ENCODE measurements at regions not wholly inside any gene's neighbourhood (a gene's known extent, or its start where the extent isn't known, plus 50 kb on each side); places are given as distances from the start of the nearest gene placed in this dataset.

DNA sequence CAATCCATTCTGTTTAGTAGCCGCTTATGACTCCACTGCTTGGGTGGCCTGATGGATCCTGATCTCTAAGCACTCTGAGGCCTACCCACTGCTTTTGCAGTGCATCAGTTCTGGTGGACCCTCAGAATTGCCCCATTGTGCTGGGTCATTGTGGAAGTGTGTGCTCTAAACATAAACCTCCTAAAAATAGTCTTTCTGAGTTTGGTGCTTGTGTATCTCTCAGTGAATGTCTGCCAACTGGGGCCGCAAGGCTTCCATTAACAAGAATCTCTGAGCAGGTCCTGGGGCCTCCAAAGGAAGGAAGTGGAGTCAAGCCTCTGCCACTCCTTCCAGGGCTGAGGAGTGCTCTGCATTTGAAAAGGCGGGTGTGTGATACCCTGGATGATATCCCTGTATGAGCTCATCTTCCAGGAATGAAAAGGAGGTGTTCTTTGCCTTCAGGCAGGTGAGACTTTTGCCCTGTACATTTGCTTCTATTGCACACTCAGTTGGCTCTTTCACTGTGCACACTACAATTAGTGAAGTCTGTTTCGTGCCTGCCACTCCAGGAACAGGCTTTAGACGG, 80.0 kb upstream of the CACNA2D3 start:
- Mint-ChIP-seq H3K4me3 (no peak overlapping the region), H3K9me3 (no peaks in the 10 kb centered on the region), H3K36me3 (ENCODE audit: insufficient read depth) (no peaks in the 10 kb centered on the region), H3K27ac (no peak overlapping the region), H3K27me3 (peaks cover 18 to 25% of the 10 kb centered on the region in 2 donors), H3K4me1 (ENCODE audit: low read depth in 2 of 2) (no peaks in the 10 kb centered on the region)
- ATAC-seq (replicated peaks): no peak
- no peak for DNase-seq

GRCh38 chr3:54040476-54040875, 81.9 kb upstream of the CACNA2D3 start:
- DNase-seq (no peak), ATAC-seq (replicated peaks) (no peak)
- no peaks in the 10 kb centered on the region for H3K4me1 Mint-ChIP-seq (ENCODE audit: low read depth in 2 of 2)
- H3K27me3 Mint-ChIP-seq: peaks cover 14 to 20% of the 10 kb centered on the region in 2 donors
- no peak overlapping the region for H3K27ac Mint-ChIP-seq
- H3K36me3 Mint-ChIP-seq (ENCODE audit: insufficient read depth): no peaks in the 10 kb centered on the region
- no peak overlapping the region for H3K4me3 Mint-ChIP-seq
- H3K9me3 Mint-ChIP-seq: no peaks in the 10 kb centered on the region

DNA sequence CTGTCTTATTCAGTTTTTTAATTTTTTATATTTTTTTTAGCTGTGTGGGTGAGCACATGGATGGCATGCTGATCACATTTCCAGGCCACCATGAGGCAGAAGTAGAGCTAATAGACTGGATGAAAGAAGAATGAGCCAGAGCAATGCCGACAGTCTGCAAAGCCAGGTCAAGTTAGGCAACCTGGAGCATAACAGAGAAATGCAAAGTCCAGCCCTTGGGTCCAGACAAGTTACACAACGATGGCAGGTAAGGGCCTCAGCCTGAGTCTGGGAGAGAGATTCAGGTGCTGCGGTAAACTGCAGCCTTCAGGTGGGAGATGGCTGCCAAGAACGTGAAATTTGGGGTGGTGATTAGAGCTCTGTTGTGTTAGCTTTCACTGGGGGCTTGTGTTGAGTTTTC, 84.0 kb upstream of the CACNA2D3 start:
- Mint-ChIP-seq H3K27me3 (peaks cover 14 to 15% of the 10 kb centered on the region in 2 donors), H3K36me3 (ENCODE audit: insufficient read depth) (no peaks in the 10 kb centered on the region), H3K4me1 (ENCODE audit: low read depth in 2 of 2) (no peaks in the 10 kb centered on the region), H3K9me3 (no peaks in the 10 kb centered on the region), H3K27ac (no peak overlapping the region), H3K4me3 (no peak overlapping the region)
- DNase-seq (no peak), ATAC-seq (replicated peaks) (no peak)

- no peak for DNase-seq
- Mint-ChIP-seq H3K36me3 (ENCODE audit: insufficient read depth) (no peaks in the 10 kb centered on the region), H3K4me1 (ENCODE audit: low read depth in 2 of 2) (no peaks in the 10 kb centered on the region), H3K27me3 (peaks cover 10 to 20% of the 10 kb centered on the region in 2 donors), H3K27ac (no peak overlapping the region), H3K9me3 (no peaks in the 10 kb centered on the region), H3K4me3 (no peak overlapping the region)
- ATAC-seq (replicated peaks): no peak
Observed at GRCh38 chr3:54036543-54036942, 85.8 kb upstream of the CACNA2D3 start.

- H3K36me3 Mint-ChIP-seq (ENCODE audit: insufficient read depth): no peaks in the 10 kb centered on the region
- H3K4me1 Mint-ChIP-seq (ENCODE audit: low read depth in 2 of 2): no peaks in the 10 kb centered on the region
- no peak overlapping the region for H3K4me3 Mint-ChIP-seq
- no peak overlapping the region for H3K27ac Mint-ChIP-seq
- peaks cover 10 to 22% of the 10 kb centered on the region in 2 donors for H3K27me3 Mint-ChIP-seq
- ATAC-seq (replicated peaks): no peak
- H3K9me3 Mint-ChIP-seq: no peaks in the 10 kb centered on the region
- DNase-seq: no peak
Observed at GRCh38 chr3:54034971-54035370, 87.4 kb upstream of the CACNA2D3 start.

DNA sequence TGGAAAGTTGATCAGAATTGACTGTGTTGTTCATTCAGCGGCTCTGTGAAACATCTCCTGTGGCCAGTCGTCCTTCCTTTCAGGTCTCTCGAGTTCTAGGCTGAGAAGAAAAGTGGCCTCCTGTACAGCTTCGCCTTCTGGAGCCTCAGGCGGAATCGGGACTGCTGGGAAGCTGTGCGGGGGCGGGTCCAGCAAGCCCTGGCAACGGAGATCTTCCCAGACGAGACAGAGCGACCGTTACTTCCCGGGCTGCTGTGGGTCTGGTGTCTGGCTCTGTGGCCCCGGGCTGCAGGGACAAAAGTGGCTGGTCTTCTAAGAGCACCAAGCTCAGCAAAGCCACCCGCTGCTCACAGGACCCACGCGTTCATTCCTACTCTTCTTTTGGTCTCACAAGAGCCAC, 88.6 kb upstream of the CACNA2D3 start:
- Mint-ChIP-seq H3K36me3 (ENCODE audit: insufficient read depth) (no peaks in the 10 kb centered on the region), H3K27me3 (peaks cover 10 to 22% of the 10 kb centered on the region in 2 donors), H3K4me1 (ENCODE audit: low read depth in 2 of 2) (no peaks in the 10 kb centered on the region), H3K27ac (no peak overlapping the region), H3K9me3 (no peaks in the 10 kb centered on the region), H3K4me3 (no peak overlapping the region)
- DNase-seq (no peak), ATAC-seq (replicated peaks) (no peak)

- ATAC-seq (replicated peaks) (no peak), DNase-seq (no peak)
- Mint-ChIP-seq H3K27me3 (peaks cover 10 to 22% of the 10 kb centered on the region in 2 donors), H3K4me3 (no peak overlapping the region), H3K9me3 (no peaks in the 10 kb centered on the region), H3K36me3 (ENCODE audit: insufficient read depth) (no peaks in the 10 kb centered on the region), H3K4me1 (ENCODE audit: low read depth in 2 of 2) (no peaks in the 10 kb centered on the region), H3K27ac (no peak overlapping the region)
Observed at GRCh38 chr3:54032598-54032997, 89.8 kb upstream of the CACNA2D3 start.

DNA sequence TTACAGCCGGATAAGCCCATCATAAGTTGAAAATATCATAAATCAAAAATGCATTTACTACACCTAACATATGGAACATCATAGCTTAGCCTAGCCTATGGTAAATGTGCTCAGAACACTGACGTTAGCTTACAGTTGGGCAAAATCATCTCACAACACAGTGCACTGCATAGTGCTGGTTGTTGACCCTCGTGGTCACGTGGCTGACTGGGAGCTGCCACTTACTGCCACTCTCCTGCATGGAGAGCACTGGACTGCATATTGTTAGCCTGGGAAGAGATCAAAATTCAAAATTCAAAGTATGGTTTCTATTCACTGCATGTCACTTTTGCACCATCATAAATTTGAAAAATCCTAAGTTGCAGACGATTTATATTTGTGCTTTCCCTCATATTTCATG, 94.0 kb upstream of the CACNA2D3 start:
- no peaks in the 10 kb centered on the region for H3K4me1 Mint-ChIP-seq (ENCODE audit: low read depth in 2 of 2)
- H3K36me3 Mint-ChIP-seq (ENCODE audit: insufficient read depth): no peaks in the 10 kb centered on the region
- H3K9me3 Mint-ChIP-seq: no peaks in the 10 kb centered on the region
- DNase-seq (no peak), ATAC-seq (replicated peaks) (no peak)
- H3K27me3 Mint-ChIP-seq: peaks cover 0 to 18% of the 10 kb centered on the region in 2 donors
- H3K27ac Mint-ChIP-seq: no peak overlapping the region
- no peak overlapping the region for H3K4me3 Mint-ChIP-seq

GRCh38 chr3:54026543-54026942, 95.8 kb upstream of the CACNA2D3 start:
- peaks cover 0 to 12% of the 10 kb centered on the region in 2 donors for H3K27me3 Mint-ChIP-seq
- ATAC-seq (replicated peaks) (no peak), DNase-seq (no peak)
- H3K9me3 Mint-ChIP-seq: no peaks in the 10 kb centered on the region
- no peaks in the 10 kb centered on the region for H3K4me1 Mint-ChIP-seq (ENCODE audit: low read depth in 2 of 2)
- H3K27ac Mint-ChIP-seq: no peak overlapping the region
- no peaks in the 10 kb centered on the region for H3K36me3 Mint-ChIP-seq (ENCODE audit: insufficient read depth)
- H3K4me3 Mint-ChIP-seq: no peak overlapping the region

- no peaks in the 10 kb centered on the region for H3K4me1 Mint-ChIP-seq (ENCODE audit: low read depth in 2 of 2)
- ATAC-seq (replicated peaks): no peak
- no peak overlapping the region for H3K4me3 Mint-ChIP-seq
- peaks cover 0 to 2% of the 10 kb centered on the region in 2 donors for H3K27me3 Mint-ChIP-seq
- H3K9me3 Mint-ChIP-seq: peaks cover 0 to 3% of the 10 kb centered on the region in 2 donors
- DNase-seq: no peak
- no peaks in the 10 kb centered on the region for H3K36me3 Mint-ChIP-seq (ENCODE audit: insufficient read depth)
- H3K27ac Mint-ChIP-seq: no peak overlapping the region
Observed at GRCh38 chr3:54021071-54021470, 101.3 kb upstream of the CACNA2D3 start.

- DNase-seq: no peak
- no peak for ATAC-seq (replicated peaks)
- Mint-ChIP-seq H3K4me3 (no peak overlapping the region), H3K27ac (no peak overlapping the region), H3K27me3 (no peaks in the 10 kb centered on the region), H3K9me3 (peaks cover 0 to 3% of the 10 kb centered on the region in 2 donors), H3K4me1 (ENCODE audit: low read depth in 2 of 2) (no peaks in the 10 kb centered on the region), H3K36me3 (ENCODE audit: insufficient read depth) (no peaks in the 10 kb centered on the region)
Observed at GRCh38 chr3:54020436-54020835, 101.9 kb upstream of the CACNA2D3 start.

GRCh38 chr3:54014067-54014466, 108.3 kb upstream of the CACNA2D3 start:
- peaks cover 3 to 6% of the 10 kb centered on the region in 2 donors for H3K9me3 Mint-ChIP-seq
- no peaks in the 10 kb centered on the region for H3K36me3 Mint-ChIP-seq (ENCODE audit: insufficient read depth)
- no peak for ATAC-seq (replicated peaks)
- H3K27me3 Mint-ChIP-seq: peaks cover 2 to 6% of the 10 kb centered on the region in 2 donors
- H3K4me3 Mint-ChIP-seq: no peak overlapping the region
- H3K27ac Mint-ChIP-seq: no peak overlapping the region
- no peaks in the 10 kb centered on the region for H3K4me1 Mint-ChIP-seq (ENCODE audit: low read depth in 2 of 2)
- DNase-seq: no peak

- Mint-ChIP-seq H3K4me1 (ENCODE audit: low read depth in 2 of 2) (no peaks in the 10 kb centered on the region), H3K36me3 (ENCODE audit: insufficient read depth) (no peaks in the 10 kb centered on the region), H3K9me3 (no peaks in the 10 kb centered on the region), H3K27ac (no peak overlapping the region), H3K4me3 (no peak overlapping the region), H3K27me3 (peaks cover 6 to 16% of the 10 kb centered on the region in 2 donors)
- no peak for ATAC-seq (replicated peaks)
- no peak for DNase-seq
Observed at GRCh38 chr3:54008744-54009143, 113.6 kb upstream of the CACNA2D3 start.

GRCh38 chr3:54008099-54008498, 114.3 kb upstream of the CACNA2D3 start:
- H3K9me3 Mint-ChIP-seq: no peaks in the 10 kb centered on the region
- H3K27ac Mint-ChIP-seq: no peak overlapping the region
- peaks cover 6 to 16% of the 10 kb centered on the region in 2 donors for H3K27me3 Mint-ChIP-seq
- no peak overlapping the region for H3K4me3 Mint-ChIP-seq
- H3K4me1 Mint-ChIP-seq (ENCODE audit: low read depth in 2 of 2): no peaks in the 10 kb centered on the region
- ATAC-seq (replicated peaks): no peak
- H3K36me3 Mint-ChIP-seq (ENCODE audit: insufficient read depth): no peaks in the 10 kb centered on the region
- DNase-seq: no peak

- H3K4me3 Mint-ChIP-seq: no peak overlapping the region
- H3K9me3 Mint-ChIP-seq: no peaks in the 10 kb centered on the region
- no peaks in the 10 kb centered on the region for H3K4me1 Mint-ChIP-seq (ENCODE audit: low read depth in 2 of 2)
- no peaks in the 10 kb centered on the region for H3K36me3 Mint-ChIP-seq (ENCODE audit: insufficient read depth)
- ATAC-seq (replicated peaks) (no peak), DNase-seq (no peak)
- no peak overlapping the region for H3K27ac Mint-ChIP-seq
- peaks cover 13 to 20% of the 10 kb centered on the region in 2 donors for H3K27me3 Mint-ChIP-seq
Observed at GRCh38 chr3:54004335-54004734, 112.7 kb upstream of the SELENOK start.

All from effector memory CD8-positive, alpha-beta T cell (primary cell).